ENCODE measurements at regions not wholly inside any gene's neighbourhood (a gene's known extent, or its start where the extent isn't known, plus 50 kb on each side); places are given as distances from the start of the nearest gene placed in this dataset.

DNA sequence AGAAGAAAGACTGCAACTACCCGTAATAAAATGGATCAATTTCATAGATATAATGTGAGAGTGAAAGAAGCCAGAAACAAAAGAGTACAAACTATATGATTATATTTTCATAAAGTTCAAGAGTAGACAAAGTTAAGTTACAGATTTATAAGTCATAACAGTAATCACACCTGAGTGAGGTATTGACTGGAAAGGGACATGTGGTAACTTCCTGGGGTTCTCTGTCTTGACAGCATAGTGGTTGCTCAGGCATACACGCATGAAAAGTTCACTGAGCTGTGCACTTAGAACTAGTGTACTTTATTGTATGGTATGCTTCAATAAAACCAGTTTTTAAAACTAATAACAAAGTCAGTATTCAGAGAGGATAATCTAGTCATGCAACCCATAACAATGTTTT lies 653.6 kb downstream of the EPM2A start:
- Histone ChIP-seq H3K27ac (no peak overlapping the region), H3K9me3 (ENCODE audit: low read depth, low read length) (no peaks in the 10 kb centered on the region), H3K9ac (ENCODE audit: insufficient read length) (no peak overlapping the region), H3K4me3 (no peak overlapping the region), H3K36me3 (ENCODE audit: insufficient read depth, low read length) (no peaks in the 10 kb centered on the region)
- no peak for TF ChIP-seq FOXP2 (optimal IDR thresholded peaks at IDR 0.05; ENCODE audit: control extremely low read depth, extremely low read length, insufficient read depth)
- no peak for TF ChIP-seq EZH2 (IDR thresholded peaks at IDR 0.05)
- no peak for TF ChIP-seq POLR2AphosphoS5 (IDR thresholded peaks at IDR 0.05; ENCODE audit: borderline replicate concordance, low read depth, low read length)
- no peak for DNase-seq (ENCODE audit: low read depth, low spot score)

DNA sequence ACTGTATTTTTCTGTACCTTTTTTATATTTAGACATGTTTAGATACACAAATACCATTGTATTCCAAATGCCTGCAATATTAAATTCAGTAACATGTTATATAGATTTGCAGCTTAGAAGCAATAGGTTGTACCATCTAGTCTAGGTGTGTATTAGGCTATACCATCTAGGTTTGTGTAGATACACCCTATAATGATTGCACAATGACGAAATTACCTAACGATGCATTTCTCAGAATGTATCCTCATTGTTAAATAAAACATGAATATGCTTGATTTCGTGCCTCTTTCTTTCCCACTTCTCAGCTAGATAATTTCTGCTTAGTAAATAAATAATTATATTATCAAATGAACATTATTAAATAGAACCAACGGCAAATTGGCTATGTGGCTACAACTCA lies 653.0 kb downstream of the EPM2A start:
- no peak overlapping the region for H3K4me3 ChIP-seq
- TF ChIP-seq FOXP2 (optimal IDR thresholded peaks at IDR 0.05; ENCODE audit: control extremely low read depth, extremely low read length, insufficient read depth) = no peak
- no peak for TF ChIP-seq EZH2 (IDR thresholded peaks at IDR 0.05)
- no peak for TF ChIP-seq POLR2AphosphoS5 (IDR thresholded peaks at IDR 0.05; ENCODE audit: borderline replicate concordance, low read depth, low read length)
- no peaks in the 10 kb centered on the region for H3K36me3 ChIP-seq (ENCODE audit: insufficient read depth, low read length)
- no peaks in the 10 kb centered on the region for H3K9me3 ChIP-seq (ENCODE audit: low read depth, low read length)
- DNase-seq (ENCODE audit: low read depth, low spot score) = no peak
- H3K27ac ChIP-seq = no peak overlapping the region
- H3K9ac ChIP-seq (ENCODE audit: insufficient read length) = no peak overlapping the region

DNA sequence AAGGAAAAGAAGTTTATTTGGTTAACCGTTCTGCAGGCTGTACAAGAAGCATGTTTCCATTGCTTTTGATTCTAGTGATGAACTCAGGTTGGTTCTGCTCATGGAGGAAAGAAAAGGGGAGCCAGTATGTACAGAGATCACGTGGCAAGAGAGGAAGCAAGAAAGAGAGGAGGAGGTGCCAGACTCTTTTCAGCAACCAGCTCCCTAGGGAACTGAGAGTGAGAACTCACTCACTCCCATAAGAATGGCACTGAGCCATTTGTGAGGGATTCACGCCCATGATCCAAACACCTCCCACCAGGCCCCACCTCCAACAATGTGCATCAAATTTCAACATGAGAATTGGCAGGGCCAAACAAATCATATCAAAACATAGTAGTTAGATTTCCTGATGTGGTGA lies 649.1 kb downstream of the EPM2A start:
- H3K9ac ChIP-seq (ENCODE audit: insufficient read length) = no peak overlapping the region
- H3K27ac ChIP-seq = no peak overlapping the region
- no peaks in the 10 kb centered on the region for H3K9me3 ChIP-seq (ENCODE audit: low read depth, low read length)
- peak; percentile 8 for DNase-seq (ENCODE audit: low read depth, low spot score)
- TF ChIP-seq EZH2 (IDR thresholded peaks at IDR 0.05) (no peak), POLR2AphosphoS5 (IDR thresholded peaks at IDR 0.05; ENCODE audit: borderline replicate concordance, low read depth, low read length) (no peak), FOXP2 (optimal IDR thresholded peaks at IDR 0.05; ENCODE audit: control extremely low read depth, extremely low read length, insufficient read depth) (no peak)
- no peaks in the 10 kb centered on the region for H3K36me3 ChIP-seq (ENCODE audit: insufficient read depth, low read length)
- H3K4me3 ChIP-seq = no peak overlapping the region

DNA sequence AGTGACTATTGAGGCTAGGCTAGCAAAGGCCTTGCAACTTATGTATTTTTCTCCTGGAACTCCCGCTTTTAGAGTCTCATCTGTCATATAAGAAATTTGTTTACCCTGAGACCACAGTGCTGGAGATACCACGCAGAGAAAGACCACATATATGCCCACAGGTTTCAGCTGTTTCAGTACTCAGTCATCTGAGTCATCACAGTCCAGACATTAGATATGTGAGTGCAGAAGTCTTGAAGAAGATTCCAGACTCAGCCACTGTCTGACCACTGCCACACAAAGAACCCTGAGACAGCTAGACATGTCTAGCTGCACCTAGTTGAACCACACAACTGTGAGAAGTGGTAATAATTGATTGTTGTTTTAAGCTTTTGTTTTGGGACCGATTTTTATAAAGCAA lies 648.3 kb downstream of the EPM2A start:
- no peaks in the 10 kb centered on the region for H3K9me3 ChIP-seq (ENCODE audit: low read depth, low read length)
- no peak overlapping the region for H3K9ac ChIP-seq (ENCODE audit: insufficient read length)
- DNase-seq (ENCODE audit: low read depth, low spot score) = no peak
- no peak overlapping the region for H3K27ac ChIP-seq
- H3K4me3 ChIP-seq = no peak overlapping the region
- H3K36me3 ChIP-seq (ENCODE audit: insufficient read depth, low read length) = no peaks in the 10 kb centered on the region
- TF ChIP-seq FOXP2 (optimal IDR thresholded peaks at IDR 0.05; ENCODE audit: control extremely low read depth, extremely low read length, insufficient read depth) (no peak), EZH2 (IDR thresholded peaks at IDR 0.05) (no peak), POLR2AphosphoS5 (IDR thresholded peaks at IDR 0.05; ENCODE audit: borderline replicate concordance, low read depth, low read length) (no peak)

DNA sequence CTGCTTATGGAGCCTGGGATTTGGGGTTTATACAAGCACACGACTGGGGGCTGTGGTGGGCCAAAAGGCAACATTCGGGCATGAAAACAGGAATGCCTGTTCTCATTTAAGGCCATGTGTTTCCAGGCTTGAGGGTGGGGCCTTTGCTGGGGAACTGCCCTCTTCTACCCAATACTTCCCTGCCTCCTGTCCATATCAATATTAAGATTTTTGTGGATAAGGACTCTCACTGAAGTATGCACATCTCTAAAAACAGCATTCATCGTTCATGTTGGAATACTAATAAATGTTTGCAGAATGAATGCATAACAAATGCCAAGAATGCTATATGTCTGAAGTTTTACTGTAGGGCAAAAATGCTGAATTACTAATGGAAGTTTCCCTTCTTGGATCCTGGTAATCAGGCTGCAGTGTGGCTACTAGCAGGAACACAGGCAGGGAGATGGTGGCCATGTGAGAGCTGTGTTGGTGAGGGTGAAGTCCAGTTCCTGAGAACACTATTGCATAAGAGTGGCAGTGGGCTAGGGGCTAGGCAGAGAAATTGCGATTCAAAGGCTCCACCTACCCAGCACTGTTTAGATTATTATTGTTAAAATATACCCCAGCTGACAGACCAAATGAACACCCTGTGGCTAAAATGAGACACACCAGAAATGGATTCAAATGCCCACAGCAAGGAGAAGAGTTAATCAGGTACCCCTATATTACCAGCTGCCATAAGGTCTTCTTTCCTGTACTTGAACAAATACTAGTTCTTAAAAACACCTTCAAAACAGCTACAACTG lies 644.3 kb downstream of the EPM2A start:
- no peaks in the 10 kb centered on the region for H3K36me3 ChIP-seq (ENCODE audit: insufficient read depth, low read length)
- H3K9ac ChIP-seq (ENCODE audit: insufficient read length) = no peak overlapping the region
- no peak overlapping the region for H3K27ac ChIP-seq
- DNase-seq (ENCODE audit: low read depth, low spot score) = no peak
- no peak overlapping the region for H3K4me3 ChIP-seq
- H3K9me3 ChIP-seq (ENCODE audit: low read depth, low read length) = no peaks in the 10 kb centered on the region
- TF ChIP-seq POLR2AphosphoS5 (IDR thresholded peaks at IDR 0.05; ENCODE audit: borderline replicate concordance, low read depth, low read length) (no peak), FOXP2 (optimal IDR thresholded peaks at IDR 0.05; ENCODE audit: control extremely low read depth, extremely low read length, insufficient read depth) (no peak), EZH2 (IDR thresholded peaks at IDR 0.05) (no peak)

DNA sequence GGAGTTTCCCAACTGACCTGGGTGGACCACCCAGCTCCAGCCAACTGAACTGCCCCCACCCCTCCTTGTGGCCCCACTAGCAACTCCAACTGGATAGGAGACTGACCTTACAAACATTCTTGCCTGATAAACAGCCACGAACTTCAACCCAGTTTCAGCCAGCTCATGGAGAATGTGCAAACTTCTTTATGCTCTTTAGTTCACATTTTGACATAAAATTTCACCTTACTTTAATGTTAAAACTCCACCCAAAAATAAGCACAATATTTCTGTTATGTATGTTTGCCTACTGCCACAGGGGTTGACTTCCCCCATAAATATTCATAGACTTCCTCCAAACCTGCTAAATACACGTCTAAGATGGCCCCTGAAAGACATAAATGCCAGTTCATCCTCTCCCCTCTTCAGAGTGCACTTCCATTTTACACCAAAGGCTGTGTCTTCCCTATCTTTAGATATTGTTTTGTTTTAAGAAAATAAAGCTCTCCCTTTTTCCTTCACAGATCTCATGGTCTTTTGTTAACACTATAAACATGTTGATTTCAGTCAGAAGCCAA lies 643.7 kb downstream of the EPM2A start:
- Histone ChIP-seq H3K4me3 (no peak overlapping the region), H3K9me3 (ENCODE audit: low read depth, low read length) (no peaks in the 10 kb centered on the region), H3K27ac (no peak overlapping the region), H3K36me3 (ENCODE audit: insufficient read depth, low read length) (no peaks in the 10 kb centered on the region), H3K9ac (ENCODE audit: insufficient read length) (no peak overlapping the region)
- TF ChIP-seq EZH2 (IDR thresholded peaks at IDR 0.05) = no peak
- no peak for TF ChIP-seq POLR2AphosphoS5 (IDR thresholded peaks at IDR 0.05; ENCODE audit: borderline replicate concordance, low read depth, low read length)
- no peak for TF ChIP-seq FOXP2 (optimal IDR thresholded peaks at IDR 0.05; ENCODE audit: control extremely low read depth, extremely low read length, insufficient read depth)
- DNase-seq (ENCODE audit: low read depth, low spot score) = peak; percentile 5

DNA sequence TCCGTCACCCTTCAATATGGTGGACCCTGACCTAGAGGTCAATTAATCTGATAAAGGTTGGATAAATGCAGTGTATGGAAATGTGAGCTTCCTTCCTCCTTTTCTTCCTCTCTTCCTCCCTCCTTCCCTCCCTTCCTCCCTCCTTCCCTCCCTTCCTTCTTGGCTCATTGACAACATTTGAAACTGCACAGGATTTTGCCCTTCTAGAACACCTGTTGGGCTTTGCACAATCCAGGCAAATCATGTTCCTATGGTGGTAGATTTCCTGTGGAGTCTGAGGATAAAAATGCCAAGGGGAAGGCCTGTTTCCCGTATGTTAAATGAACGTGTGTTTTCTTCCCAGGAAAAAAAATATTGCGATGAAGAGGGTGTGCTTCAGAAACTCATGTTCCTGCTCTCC lies 642.8 kb downstream of the EPM2A start:
- TF ChIP-seq FOXP2 (optimal IDR thresholded peaks at IDR 0.05; ENCODE audit: control extremely low read depth, extremely low read length, insufficient read depth) = no peak
- no peak for TF ChIP-seq EZH2 (IDR thresholded peaks at IDR 0.05)
- no peak for TF ChIP-seq POLR2AphosphoS5 (IDR thresholded peaks at IDR 0.05; ENCODE audit: borderline replicate concordance, low read depth, low read length)
- Histone ChIP-seq H3K9ac (ENCODE audit: insufficient read length) (no peak overlapping the region), H3K4me3 (no peak overlapping the region), H3K9me3 (ENCODE audit: low read depth, low read length) (no peaks in the 10 kb centered on the region), H3K27ac (no peak overlapping the region), H3K36me3 (ENCODE audit: insufficient read depth, low read length) (no peaks in the 10 kb centered on the region)
- DNase-seq (ENCODE audit: low read depth, low spot score) = no peak

DNA sequence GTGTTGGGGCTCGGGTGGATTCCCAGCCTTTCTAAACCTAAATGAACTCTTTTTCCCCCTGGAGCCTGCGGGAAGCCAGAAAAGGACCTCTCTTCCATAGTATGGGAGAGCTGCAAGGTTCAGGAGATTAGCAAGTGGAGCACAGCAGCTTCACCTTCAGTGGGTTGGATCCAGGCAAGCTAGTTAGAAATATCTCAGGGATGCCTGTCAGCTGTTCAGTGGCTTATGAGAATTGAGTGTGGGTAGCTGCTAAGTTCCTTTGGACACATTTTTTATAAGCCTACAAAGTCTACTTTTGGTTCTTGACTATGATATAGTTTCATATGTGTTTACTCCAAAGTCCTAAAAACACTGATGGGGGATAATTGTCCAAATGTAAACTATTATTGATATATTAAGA lies 642.1 kb downstream of the EPM2A start:
- no peak for TF ChIP-seq EZH2 (IDR thresholded peaks at IDR 0.05)
- no peak for TF ChIP-seq POLR2AphosphoS5 (IDR thresholded peaks at IDR 0.05; ENCODE audit: borderline replicate concordance, low read depth, low read length)
- no peak for TF ChIP-seq FOXP2 (optimal IDR thresholded peaks at IDR 0.05; ENCODE audit: control extremely low read depth, extremely low read length, insufficient read depth)
- no peak for DNase-seq (ENCODE audit: low read depth, low spot score)
- H3K9me3 ChIP-seq (ENCODE audit: low read depth, low read length) = no peaks in the 10 kb centered on the region
- no peak overlapping the region for H3K9ac ChIP-seq (ENCODE audit: insufficient read length)
- no peak overlapping the region for H3K27ac ChIP-seq
- no peak overlapping the region for H3K4me3 ChIP-seq
- no peaks in the 10 kb centered on the region for H3K36me3 ChIP-seq (ENCODE audit: insufficient read depth, low read length)

Measured in SK-N-MC (cell line).